ENCODE measurements at regions not wholly inside any gene's neighbourhood (a gene's known extent, or its start where the extent isn't known, plus 50 kb on each side); places are given as distances from the start of the nearest gene placed in this dataset.

GRCh38 chr4:11976726-11977263 is 548.1 kb upstream of the HS3ST1 start:
- no peak overlapping the region for H3K4me3 ChIP-seq
- ChIA-PET CTCF (no interaction called here), POLR2A (ENCODE audit: unreplicated experiment) (no interaction called here)
- intact Hi-C loops (cut with micrococcal nuclease; ENCODE audit: unreplicated experiment) = no loop called here
- H3F3A ChIP-seq (ENCODE audit: insufficient read depth, low read depth) = no peaks in the 10 kb centered on the region
- no peaks in the 10 kb centered on the region for H3K4me1 ChIP-seq (replicated peaks; ENCODE audit: insufficient read depth)
- no TSS peak for BruUV-seq (replicated peaks)
- H3K36me3 ChIP-seq (ENCODE audit: low read depth) = no peaks in the 10 kb centered on the region
- no peak overlapping the region for H3K27ac ChIP-seq
- no peak overlapping the region for H3K4me2 ChIP-seq
- TF ChIP-seq CTCF (conservative IDR thresholded peaks at IDR 0.05) = no peak
- no peaks in the 10 kb centered on the region for H3K27me3 ChIP-seq (ENCODE audit: insufficient read depth, low read depth)
- no peaks in the 10 kb centered on the region for H3K79me2 ChIP-seq (ENCODE audit: low read depth)
- DNase-seq = no peak
- H4K20me1 ChIP-seq (ENCODE audit: insufficient read depth) = no peaks in the 10 kb centered on the region
- H3K9me3 ChIP-seq (ENCODE audit: insufficient read depth, low read depth) = no peaks in the 10 kb centered on the region
- no peaks in the 10 kb centered on the region for H3K9me2 ChIP-seq (ENCODE audit: insufficient read depth)
- H2AFZ ChIP-seq = no peak overlapping the region

- H3K36me3 ChIP-seq (ENCODE audit: low read depth) = no peaks in the 10 kb centered on the region
- intact Hi-C loops (cut with micrococcal nuclease; ENCODE audit: unreplicated experiment) = no loop called here
- CTCF ChIA-PET = no interaction called here
- H3K79me2 ChIP-seq (ENCODE audit: low read depth) = no peaks in the 10 kb centered on the region
- TF ChIP-seq CTCF (conservative IDR thresholded peaks at IDR 0.05) = no peak
- no peak for TF ChIP-seq EZH2 (IDR thresholded peaks at IDR 0.05; ENCODE audit: low read depth)
- H3K27ac ChIP-seq = no peak overlapping the region
- H3K9me3 ChIP-seq (ENCODE audit: insufficient read depth, low read depth) = no peaks in the 10 kb centered on the region
- DNase-seq = no peak
- H3K27me3 ChIP-seq (ENCODE audit: insufficient read depth, low read depth) = no peaks in the 10 kb centered on the region
- H3K4me1 ChIP-seq (replicated peaks; ENCODE audit: insufficient read depth) = no peaks in the 10 kb centered on the region
- no peak overlapping the region for H3K4me3 ChIP-seq
- H3K9me2 ChIP-seq (ENCODE audit: insufficient read depth) = no peaks in the 10 kb centered on the region
- H4K20me1 ChIP-seq (ENCODE audit: insufficient read depth) = no peaks in the 10 kb centered on the region
- H3F3A ChIP-seq (ENCODE audit: insufficient read depth, low read depth) = no peaks in the 10 kb centered on the region
- no TSS peak for BruUV-seq (replicated peaks)
- no peak overlapping the region for H3K4me2 ChIP-seq
- POLR2A ChIA-PET (ENCODE audit: unreplicated experiment) = no interaction called here
- no peak overlapping the region for H2AFZ ChIP-seq
Measured at GRCh38 chr4:11973270-11973669, 544.6 kb upstream of the HS3ST1 start.

GRCh38 chr4:11970754-11971153 is 542.1 kb upstream of the HS3ST1 start:
- no peaks in the 10 kb centered on the region for H3K9me3 ChIP-seq (ENCODE audit: insufficient read depth, low read depth)
- DNase-seq = no peak
- no peak for TF ChIP-seq CTCF (conservative IDR thresholded peaks at IDR 0.05)
- no peaks in the 10 kb centered on the region for H3K79me2 ChIP-seq (ENCODE audit: low read depth)
- H3F3A ChIP-seq (ENCODE audit: insufficient read depth, low read depth) = no peaks in the 10 kb centered on the region
- ChIA-PET CTCF (no interaction called here), POLR2A (ENCODE audit: unreplicated experiment) (no interaction called here)
- no peaks in the 10 kb centered on the region for H3K27me3 ChIP-seq (ENCODE audit: insufficient read depth, low read depth)
- H2AFZ ChIP-seq = no peak overlapping the region
- no peaks in the 10 kb centered on the region for H3K9me2 ChIP-seq (ENCODE audit: insufficient read depth)
- intact Hi-C loops (cut with micrococcal nuclease; ENCODE audit: unreplicated experiment) = no loop called here
- no TSS peak for BruUV-seq (replicated peaks)
- no peaks in the 10 kb centered on the region for H3K36me3 ChIP-seq (ENCODE audit: low read depth)
- H4K20me1 ChIP-seq (ENCODE audit: insufficient read depth) = no peaks in the 10 kb centered on the region
- no peak overlapping the region for H3K4me2 ChIP-seq
- no peak overlapping the region for H3K27ac ChIP-seq
- no peaks in the 10 kb centered on the region for H3K4me1 ChIP-seq (replicated peaks; ENCODE audit: insufficient read depth)
- H3K4me3 ChIP-seq = no peak overlapping the region

Measured in PC-9 (cell line).